SK-N-MC (cell line): ENCODE measurements at regions not wholly inside any gene's neighbourhood (a gene's known extent, or its start where the extent isn't known, plus 50 kb on each side); places are given as distances from the start of the nearest gene placed in this dataset.

Experiments used
- DNase-seq: peaks from one replicate; pipeline ENCODE4 v3.0.0-alpha.2; 2011; ENCODE audit warnings: low read depth, low spot score
- H3K27ac ChIP-seq: fragments of 200-600 bp; sonication (generic); 2 replicates; pipeline ENCODE4 v1.5.1; 2016; ENCODE audit warnings: mixed run types
- H3K36me3 ChIP-seq: fragments of 200-600 bp; sonication (generic); 2 replicates; pipeline ENCODE4 v1.6.1; 2017; ENCODE audit warnings: antibody characterized with exemption, low read length, mixed read lengths; ENCODE audit not compliant: insufficient read depth
- H3K4me3 ChIP-seq: fragments of 200-600 bp; sonication (generic); 2 replicates; pipeline ENCODE4 v1.5.1; 2016
- H3K9ac ChIP-seq: fragments of 200-600 bp; sonication (generic); 2 replicates; pipeline ENCODE4 v1.8.0; 2017; ENCODE audit warnings: mixed run types, mixed read lengths; ENCODE audit not compliant: insufficient read length
- H3K9me3 ChIP-seq: fragments of 200-600 bp; sonication (generic); 2 replicates; pipeline ENCODE4 v1.6.1; 2017; ENCODE audit warnings: low read depth, mild to moderate bottlenecking, antibody characterized with exemption, low read length, moderate library complexity, mixed read lengths
- EZH2 ChIP-seq: fragments of 200-600 bp; sonication (generic); IDR thresholded peaks from one replicate; pipeline ENCODE4 v1.6.1; 2017; ENCODE audit warnings: antibody characterized with exemption
- FOXP2 ChIP-seq: optimal IDR thresholded peaks from 2 replicates; pipeline ENCODE3; 2011; ENCODE audit warnings: mild to moderate bottlenecking, moderate library complexity; ENCODE audit not compliant: insufficient read depth; ENCODE audit errors: extremely low read length, control extremely low read depth
- POLR2AphosphoS5 ChIP-seq: IDR thresholded peaks from 2 replicates; pipeline ENCODE4 v1.6.1; 2012; ENCODE audit warnings: mild to moderate bottlenecking, low read depth, low read length, borderline replicate concordance

GRCh38 chr1:226495716-226496115, 52.8 kb upstream of the STUM start:
- Histone ChIP-seq H3K36me3 (no peaks in the 10 kb centered on the region), H3K9ac (no peak overlapping the region), H3K27ac (no peak overlapping the region), H3K4me3 (no peak overlapping the region), H3K9me3 (no peaks in the 10 kb centered on the region)
- no peak for TF ChIP-seq POLR2AphosphoS5
- TF ChIP-seq EZH2 = no peak
- TF ChIP-seq FOXP2 = no peak
- DNase-seq = no peak

DNA sequence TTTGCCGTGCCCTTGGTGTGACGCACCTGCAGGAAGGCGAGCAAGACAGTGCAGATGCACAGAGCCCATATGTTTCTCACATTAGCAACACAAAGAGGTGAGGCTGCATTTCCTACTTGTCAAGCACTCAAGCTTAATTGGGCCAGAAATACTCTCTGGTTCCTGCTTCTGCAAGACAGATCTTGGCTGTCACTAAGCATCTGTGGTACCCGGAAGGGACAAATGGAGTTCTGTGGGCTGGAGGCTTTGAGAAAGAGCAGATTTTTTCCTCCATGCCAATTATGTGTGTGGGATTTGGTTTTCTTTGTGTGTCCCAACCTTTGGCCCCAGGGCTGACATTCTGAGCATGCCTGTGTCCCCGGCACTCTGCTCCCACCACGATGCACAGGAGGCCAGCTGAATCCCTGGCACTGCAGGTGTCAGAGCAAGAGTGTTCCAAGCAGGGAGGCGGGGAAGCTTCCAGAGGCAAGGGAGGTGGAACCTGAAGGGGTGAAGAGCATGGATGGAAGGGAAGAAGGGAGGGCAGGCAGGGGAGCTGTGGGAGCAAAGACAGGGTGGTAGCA, 52.0 kb upstream of the STUM start:
- Histone ChIP-seq H3K4me3 (no peak overlapping the region), H3K9me3 (no peaks in the 10 kb centered on the region), H3K9ac (no peak overlapping the region), H3K27ac (no peak overlapping the region), H3K36me3 (no peaks in the 10 kb centered on the region)
- TF ChIP-seq POLR2AphosphoS5 = no peak
- TF ChIP-seq FOXP2 = no peak
- TF ChIP-seq EZH2 = no peak
- DNase-seq = no peak

DNA sequence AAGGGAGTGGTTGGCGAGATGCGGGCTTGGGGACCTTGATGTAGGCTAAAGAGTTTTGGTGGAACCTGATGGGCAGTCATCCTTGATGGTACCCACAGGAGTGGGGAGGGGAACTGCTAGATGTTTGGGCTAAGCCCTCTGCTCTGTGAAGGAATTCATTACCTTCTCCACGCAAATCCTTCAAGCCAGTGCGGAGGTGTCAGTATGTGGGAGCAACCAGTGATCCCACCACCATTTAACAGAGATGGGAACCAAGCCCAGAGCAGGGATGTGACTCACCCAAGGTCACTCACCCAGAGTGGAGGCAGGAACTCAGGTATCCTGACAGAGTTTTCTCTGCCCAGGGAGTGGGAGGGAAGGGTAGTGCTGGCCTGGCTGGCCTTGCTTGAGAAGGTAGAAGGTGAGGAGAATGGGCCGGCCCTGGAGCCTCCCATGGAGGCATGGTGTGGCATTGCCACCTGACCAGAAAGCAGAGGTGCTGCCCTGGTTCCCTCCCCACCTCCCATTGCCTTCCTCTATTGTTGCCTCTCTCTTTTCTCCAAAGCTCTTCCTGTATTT, 51.2 kb upstream of the STUM start:
- Histone ChIP-seq H3K9ac (no peak overlapping the region), H3K36me3 (no peaks in the 10 kb centered on the region), H3K27ac (no peak overlapping the region), H3K9me3 (no peaks in the 10 kb centered on the region), H3K4me3 (no peak overlapping the region)
- no peak for DNase-seq
- TF ChIP-seq POLR2AphosphoS5 = no peak
- no peak for TF ChIP-seq EZH2
- TF ChIP-seq FOXP2 = no peak

DNA sequence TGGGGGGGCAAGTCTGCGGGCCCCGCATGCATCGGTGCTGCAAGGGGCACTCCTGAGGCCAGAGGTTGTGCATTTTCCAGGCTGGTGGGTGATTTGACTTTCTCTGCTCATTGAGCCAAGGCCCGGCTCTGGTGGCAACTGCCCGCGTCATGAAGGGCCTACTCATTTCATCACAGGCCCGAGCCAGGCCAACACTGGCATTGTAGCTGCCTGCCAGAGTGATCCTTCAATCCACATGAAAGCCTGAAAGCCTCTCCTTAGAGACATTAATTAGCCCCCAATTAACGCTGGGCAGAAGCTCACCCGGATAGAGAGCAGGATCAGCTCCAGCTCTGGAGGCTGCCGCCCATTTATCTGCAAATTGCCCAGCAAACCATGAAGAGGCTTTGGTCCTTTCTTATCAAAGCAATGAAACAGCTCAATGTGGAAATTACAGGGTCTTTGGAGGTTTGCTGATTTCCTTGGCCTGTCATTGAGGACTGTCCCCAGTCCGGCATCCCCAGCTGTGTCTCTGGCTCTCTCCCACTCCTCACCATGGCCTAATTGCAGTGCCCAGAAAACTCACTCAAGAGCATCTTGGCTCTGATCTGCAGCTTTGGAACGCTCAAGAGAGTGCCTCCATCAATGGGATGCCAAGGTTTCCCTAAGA, 50.4 kb upstream of the STUM start:
- TF ChIP-seq FOXP2 = no peak
- Histone ChIP-seq H3K36me3 (no peaks in the 10 kb centered on the region), H3K27ac (no peak overlapping the region), H3K9me3 (no peaks in the 10 kb centered on the region), H3K4me3 (no peak overlapping the region), H3K9ac (no peak overlapping the region)
- DNase-seq = no peak

DNA sequence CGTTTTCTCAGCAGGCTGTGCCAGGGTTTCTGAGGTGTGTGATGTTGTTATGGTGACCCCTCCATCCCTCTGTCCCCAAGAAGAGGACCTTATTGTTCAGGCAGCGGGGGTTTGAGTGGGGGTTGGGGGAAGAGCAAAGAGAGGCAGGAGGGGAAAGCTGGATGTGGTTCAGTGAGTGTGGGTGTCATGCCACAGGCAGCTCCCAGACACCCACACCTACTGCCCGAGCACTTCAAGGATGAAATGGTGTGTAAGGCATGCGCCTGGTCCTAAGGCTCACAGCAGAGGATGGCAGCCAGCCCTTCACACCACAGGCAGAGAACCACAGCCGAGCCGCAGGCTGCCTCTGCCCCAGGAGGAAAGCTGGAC, 49.9 kb upstream of the STUM start:
- no peak overlapping the region for H3K27ac ChIP-seq
- TF ChIP-seq EZH2 (no peak), POLR2AphosphoS5 (no peak), FOXP2 (no peak)
- no peaks in the 10 kb centered on the region for H3K36me3 ChIP-seq
- H3K9me3 ChIP-seq = no peaks in the 10 kb centered on the region
- H3K4me3 ChIP-seq = no peak overlapping the region
- H3K9ac ChIP-seq = no peak overlapping the region
- DNase-seq = no peak
